Neural progenitor cell (in vitro differentiated cells): ENCODE measurements at regions not wholly inside any gene's neighbourhood (a gene's known extent, or its start where the extent isn't known, plus 50 kb on each side); places are given as distances from the start of the nearest gene placed in this dataset.

ENCODE experiments used
- DNase-seq: peaks from one replicate; pipeline ENCODE4 v3.0.0-alpha.2; 2016; ENCODE audit warnings: low spot score
- H2AFZ ChIP-seq: fragments of 200-600 bp; sonication (generic); replicated peaks from 2 replicates; pipeline ENCODE4 v1.6.1; 2016; ENCODE audit warnings: antibody characterized with exemption
- H3F3A ChIP-seq: fragments of 200-600 bp; sonication (generic); 2 replicates; pipeline ENCODE4 v1.6.1; 2016; ENCODE audit warnings: antibody characterized with exemption, low read depth
- H3K27ac ChIP-seq: fragments of 200-600 bp; sonication (generic); 2 replicates; pipeline ENCODE4 v1.5.1; 2016; ENCODE audit warnings: mild to moderate bottlenecking
- H3K27me3 ChIP-seq: fragments of 200-600 bp; sonication (generic); 2 replicates; pipeline ENCODE4 v1.6.1; 2016; ENCODE audit warnings: mild to moderate bottlenecking, moderate library complexity
- H3K36me3 ChIP-seq: fragments of 200-600 bp; sonication (generic); 2 replicates; pipeline ENCODE4 v1.5.1; 2016
- H3K4me1 ChIP-seq: fragments of 200-600 bp; sonication (generic); 2 replicates; pipeline ENCODE4 v1.6.1; 2016; ENCODE audit warnings: mixed run types
- H3K4me2 ChIP-seq: fragments of 200-600 bp; sonication (generic); 2 replicates; pipeline ENCODE4 v1.6.1; 2016
- H3K4me3 ChIP-seq: fragments of 200-600 bp; sonication (generic); 2 replicates; pipeline ENCODE4 v1.5.1; 2016
- H3K79me2 ChIP-seq: fragments of 200-600 bp; sonication (generic); 2 replicates; pipeline ENCODE4 v1.6.1; 2016; ENCODE audit warnings: low read depth
- H3K9ac ChIP-seq: fragments of 200-600 bp; sonication (generic); 2 replicates; pipeline ENCODE4 v1.6.1; 2016
- H3K9me3 ChIP-seq: fragments of 200-600 bp; sonication (generic); 2 replicates; pipeline ENCODE4 v1.5.1; 2016; ENCODE audit warnings: low read depth
- H4K20me1 ChIP-seq: fragments of 200-600 bp; sonication (generic); 2 replicates; pipeline ENCODE4 v1.6.1; 2016; ENCODE audit warnings: low read depth
- H3K27ac Mint-ChIP-seq: 3 replicates; pipeline ENCODE4 v1.8.0; 2021; ENCODE audit warnings: mixed read lengths
- H3K27me3 Mint-ChIP-seq: 2 replicates; pipeline ENCODE4 v1.8.0; 2022; ENCODE audit warnings: low read depth, mild to moderate bottlenecking, inconsistent platforms, moderate library complexity, mixed read lengths; ENCODE audit not compliant: insufficient read depth
- H3K36me3 Mint-ChIP-seq: 3 replicates; pipeline ENCODE4 v1.8.0; 2021; ENCODE audit warnings: mixed read lengths
- H3K4me1 Mint-ChIP-seq: 3 replicates; pipeline ENCODE4 v1.8.0; 2021; ENCODE audit warnings: mixed read lengths
- H3K4me3 Mint-ChIP-seq: 3 replicates; pipeline ENCODE4 v1.8.0; 2021; ENCODE audit warnings: mild to moderate bottlenecking, moderate library complexity, mixed read lengths
- H3K9me3 Mint-ChIP-seq: 3 replicates; pipeline ENCODE4 v1.8.0; 2020; ENCODE audit warnings: mixed read lengths
- CTCF ChIP-seq: fragments of 200-600 bp; sonication (generic); IDR thresholded peaks from 2 replicates; pipeline ENCODE4 v1.5.1; 2017; ENCODE audit warnings: antibody characterized with exemption, mild to moderate bottlenecking
- EZH2 ChIP-seq: fragments of 200-600 bp; sonication (generic); IDR thresholded peaks from 2 replicates; pipeline ENCODE4 v1.6.1; 2017; ENCODE audit warnings: antibody characterized with exemption, mild to moderate bottlenecking, moderate library complexity
- EZH2phosphoT487 ChIP-seq: fragments of 200-600 bp; sonication (generic); IDR thresholded peaks from 2 replicates; pipeline ENCODE4 v1.6.1; 2017; ENCODE audit warnings: antibody characterized with exemption

GRCh38 chr22:48872271-48873190 is 955.1 kb downstream of the BRD1 start:
- no peak overlapping the region for H3K27ac ChIP-seq
- no peaks in the 10 kb centered on the region for H3F3A ChIP-seq
- H2AFZ ChIP-seq: no peak overlapping the region
- H3K36me3 ChIP-seq: no peaks in the 10 kb centered on the region
- H3K79me2 ChIP-seq: no peaks in the 10 kb centered on the region
- Mint-ChIP-seq H3K4me1 (peaks cover 13% of the 10 kb centered on the region), H3K36me3 (no peaks in the 10 kb centered on the region), H3K9me3 (peaks cover 6% of the 10 kb centered on the region), H3K27ac (no peak overlapping the region), H3K27me3 (peaks cover 2% of the 10 kb centered on the region), H3K4me3 (no peak overlapping the region)
- H3K9me3 ChIP-seq: no peaks in the 10 kb centered on the region
- H3K27me3 ChIP-seq: no peaks in the 10 kb centered on the region
- no peak overlapping the region for H3K4me2 ChIP-seq
- DNase-seq: no peak
- H3K4me3 ChIP-seq: no peak overlapping the region
- H3K4me1 ChIP-seq: peaks cover 10% of the 10 kb centered on the region
- no peak for TF ChIP-seq EZH2
- no peak for TF ChIP-seq EZH2phosphoT487
- no peak for TF ChIP-seq CTCF
- no peak overlapping the region for H3K9ac ChIP-seq
- H4K20me1 ChIP-seq: no peaks in the 10 kb centered on the region

- Mint-ChIP-seq H3K4me3 (no peak overlapping the region), H3K27me3 (peaks cover 2% of the 10 kb centered on the region), H3K9me3 (peaks cover 6% of the 10 kb centered on the region), H3K4me1 (peaks cover 21% of the 10 kb centered on the region), H3K27ac (no peak overlapping the region), H3K36me3 (no peaks in the 10 kb centered on the region)
- Histone ChIP-seq H3K4me1 (peaks cover 10% of the 10 kb centered on the region), H3K4me2 (no peak overlapping the region), H3K79me2 (no peaks in the 10 kb centered on the region), H3K9ac (no peak overlapping the region), H3K27me3 (no peaks in the 10 kb centered on the region), H3K36me3 (no peaks in the 10 kb centered on the region), H3K27ac (no peak overlapping the region), H4K20me1 (no peaks in the 10 kb centered on the region), H2AFZ (no peak overlapping the region), H3F3A (no peaks in the 10 kb centered on the region), H3K9me3 (no peaks in the 10 kb centered on the region), H3K4me3 (no peak overlapping the region)
- TF ChIP-seq EZH2 (no peak), EZH2phosphoT487 (no peak), CTCF (no peak)
- DNase-seq: no peak
Observed at GRCh38 chr22:48871176-48871840, 956.4 kb downstream of the BRD1 start.

GRCh38 chr22:48870436-48870835 is 957.2 kb downstream of the BRD1 start:
- Histone ChIP-seq H3K79me2 (no peaks in the 10 kb centered on the region), H3K4me2 (no peak overlapping the region), H3K27ac (no peak overlapping the region), H3K27me3 (no peaks in the 10 kb centered on the region), H3K4me3 (no peak overlapping the region), H3K4me1 (peaks cover 10% of the 10 kb centered on the region), H2AFZ (no peak overlapping the region), H3K9me3 (no peaks in the 10 kb centered on the region), H3K36me3 (no peaks in the 10 kb centered on the region), H3F3A (no peaks in the 10 kb centered on the region), H4K20me1 (no peaks in the 10 kb centered on the region), H3K9ac (no peak overlapping the region)
- TF ChIP-seq EZH2phosphoT487 (no peak), CTCF (no peak)
- no peak overlapping the region for H3K4me3 Mint-ChIP-seq
- no peak for DNase-seq
- H3K9me3 Mint-ChIP-seq: peaks cover 6% of the 10 kb centered on the region
- H3K27ac Mint-ChIP-seq: no peak overlapping the region
- H3K27me3 Mint-ChIP-seq: peaks cover 2% of the 10 kb centered on the region
- H3K36me3 Mint-ChIP-seq: no peaks in the 10 kb centered on the region
- H3K4me1 Mint-ChIP-seq: peaks cover 21% of the 10 kb centered on the region
